ENCODE measurements at regions not wholly inside any gene's neighbourhood (a gene's known extent, or its start where the extent isn't known, plus 50 kb on each side); places are given as distances from the start of the nearest gene placed in this dataset.

DNA sequence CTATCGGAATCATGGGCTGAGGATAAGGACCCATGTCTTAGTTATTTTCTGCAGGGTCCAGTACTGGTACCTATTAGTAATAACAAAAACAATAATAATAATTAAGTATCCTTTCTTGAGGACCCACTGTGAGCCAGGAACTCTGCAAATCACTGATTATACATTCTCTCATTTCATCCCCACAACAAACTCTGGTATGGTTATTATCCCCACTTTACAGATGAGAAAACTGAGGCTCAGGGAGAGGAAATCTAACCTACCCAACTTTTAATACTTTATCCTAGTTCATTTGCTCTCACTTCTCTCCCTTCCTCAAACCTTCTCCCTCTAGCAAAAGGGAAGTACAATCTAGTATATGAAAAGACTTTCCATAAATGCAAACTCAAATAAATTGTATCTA lies 528.4 kb upstream of the PROK2 start:
- in situ Hi-C loops (cut with HindIII; ENCODE audit: low pct_unique_long_range_greater_than_20kb, low sequenced_read_pairs) = no loop called here
- ATAC-seq (no peak), DNase-seq (ENCODE audit: low read depth, low spot score) (no peak)
- POLR2A ChIA-PET = no interaction called here
- Histone ChIP-seq H3K27ac (ENCODE audit: low read length) (no peak overlapping the region), H3K4me1 (ENCODE audit: control insufficient read depth, insufficient read depth, low read length) (no peaks in the 10 kb centered on the region), H3K27me3 (ENCODE audit: control insufficient read depth, insufficient read depth, low read length) (no peaks in the 10 kb centered on the region), H3K4me3 (ENCODE audit: low read depth in 2 of 2, low read length in 2 of 2) (no peak overlapping the region), H3K9me3 (ENCODE audit: control insufficient read depth, insufficient read depth, low read depth, low read length) (no peaks in the 10 kb centered on the region), H3K36me3 (ENCODE audit: control insufficient read depth, insufficient read depth, low read length) (no peaks in the 10 kb centered on the region)
- BruUV-seq (replicated peaks) = no TSS peak
- intact Hi-C loops (cut with micrococcal nuclease; ENCODE audit: unreplicated experiment) = no loop called here
- TF ChIP-seq POLR2AphosphoS5 (IDR thresholded peaks at IDR 0.05; ENCODE audit: low read depth, low read length) = no peak
- TF ChIP-seq TCF7L2 (IDR thresholded peaks at IDR 0.05; ENCODE audit: low read depth, low read length) = no peak
- TF ChIP-seq, protein P1, sequence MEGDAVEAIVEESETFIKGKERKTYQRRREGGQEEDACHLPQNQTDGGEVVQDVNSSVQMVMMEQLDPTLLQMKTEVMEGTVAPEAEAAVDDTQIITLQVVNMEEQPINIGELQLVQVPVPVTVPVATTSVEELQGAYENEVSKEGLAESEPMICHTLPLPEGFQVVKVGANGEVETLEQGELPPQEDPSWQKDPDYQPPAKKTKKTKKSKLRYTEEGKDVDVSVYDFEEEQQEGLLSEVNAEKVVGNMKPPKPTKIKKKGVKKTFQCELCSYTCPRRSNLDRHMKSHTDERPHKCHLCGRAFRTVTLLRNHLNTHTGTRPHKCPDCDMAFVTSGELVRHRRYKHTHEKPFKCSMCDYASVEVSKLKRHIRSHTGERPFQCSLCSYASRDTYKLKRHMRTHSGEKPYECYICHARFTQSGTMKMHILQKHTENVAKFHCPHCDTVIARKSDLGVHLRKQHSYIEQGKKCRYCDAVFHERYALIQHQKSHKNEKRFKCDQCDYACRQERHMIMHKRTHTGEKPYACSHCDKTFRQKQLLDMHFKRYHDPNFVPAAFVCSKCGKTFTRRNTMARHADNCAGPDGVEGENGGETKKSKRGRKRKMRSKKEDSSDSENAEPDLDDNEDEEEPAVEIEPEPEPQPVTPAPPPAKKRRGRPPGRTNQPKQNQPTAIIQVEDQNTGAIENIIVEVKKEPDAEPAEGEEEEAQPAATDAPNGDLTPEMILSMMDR (IDR thresholded peaks at IDR 0.05) = no peak
- TF ChIP-seq SIN3A (IDR thresholded peaks at IDR 0.05; ENCODE audit: borderline replicate concordance, insufficient read depth, low read depth, low read length) = no peak
- TF ChIP-seq, protein P2, sequence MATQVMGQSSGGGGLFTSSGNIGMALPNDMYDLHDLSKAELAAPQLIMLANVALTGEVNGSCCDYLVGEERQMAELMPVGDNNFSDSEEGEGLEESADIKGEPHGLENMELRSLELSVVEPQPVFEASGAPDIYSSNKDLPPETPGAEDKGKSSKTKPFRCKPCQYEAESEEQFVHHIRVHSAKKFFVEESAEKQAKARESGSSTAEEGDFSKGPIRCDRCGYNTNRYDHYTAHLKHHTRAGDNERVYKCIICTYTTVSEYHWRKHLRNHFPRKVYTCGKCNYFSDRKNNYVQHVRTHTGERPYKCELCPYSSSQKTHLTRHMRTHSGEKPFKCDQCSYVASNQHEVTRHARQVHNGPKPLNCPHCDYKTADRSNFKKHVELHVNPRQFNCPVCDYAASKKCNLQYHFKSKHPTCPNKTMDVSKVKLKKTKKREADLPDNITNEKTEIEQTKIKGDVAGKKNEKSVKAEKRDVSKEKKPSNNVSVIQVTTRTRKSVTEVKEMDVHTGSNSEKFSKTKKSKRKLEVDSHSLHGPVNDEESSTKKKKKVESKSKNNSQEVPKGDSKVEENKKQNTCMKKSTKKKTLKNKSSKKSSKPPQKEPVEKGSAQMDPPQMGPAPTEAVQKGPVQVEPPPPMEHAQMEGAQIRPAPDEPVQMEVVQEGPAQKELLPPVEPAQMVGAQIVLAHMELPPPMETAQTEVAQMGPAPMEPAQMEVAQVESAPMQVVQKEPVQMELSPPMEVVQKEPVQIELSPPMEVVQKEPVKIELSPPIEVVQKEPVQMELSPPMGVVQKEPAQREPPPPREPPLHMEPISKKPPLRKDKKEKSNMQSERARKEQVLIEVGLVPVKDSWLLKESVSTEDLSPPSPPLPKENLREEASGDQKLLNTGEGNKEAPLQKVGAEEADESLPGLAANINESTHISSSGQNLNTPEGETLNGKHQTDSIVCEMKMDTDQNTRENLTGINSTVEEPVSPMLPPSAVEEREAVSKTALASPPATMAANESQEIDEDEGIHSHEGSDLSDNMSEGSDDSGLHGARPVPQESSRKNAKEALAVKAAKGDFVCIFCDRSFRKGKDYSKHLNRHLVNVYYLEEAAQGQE (IDR thresholded peaks at IDR 0.05; ENCODE audit: insufficient read depth in 1 of 2, low read depth in 2 of 2, low read length in 1 of 2) = no peak
- CTCF ChIA-PET = no interaction called here

DNA sequence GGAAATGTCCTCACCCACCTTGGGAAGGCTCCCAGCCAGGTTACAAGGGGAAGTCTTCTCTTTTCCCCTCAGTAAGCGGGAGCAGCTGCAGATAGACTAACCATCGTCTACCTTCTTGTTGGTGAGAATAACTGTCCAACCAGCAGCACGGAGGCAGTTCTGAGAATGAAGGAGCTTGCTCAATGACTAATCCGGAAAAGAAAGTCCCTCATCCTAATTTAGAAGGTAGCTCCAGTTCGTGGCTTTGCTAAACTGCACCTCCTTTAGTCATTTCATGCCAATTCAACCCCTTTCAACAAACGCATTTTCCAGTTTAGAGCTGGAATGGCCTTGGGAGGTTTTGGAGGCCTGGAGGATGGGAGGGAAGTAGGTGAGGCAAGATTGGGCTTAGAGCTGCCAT lies 527.4 kb upstream of the PROK2 start:
- intact Hi-C loops (cut with micrococcal nuclease; ENCODE audit: unreplicated experiment) (no loop called here), in situ Hi-C loops (cut with HindIII; ENCODE audit: low pct_unique_long_range_greater_than_20kb, low sequenced_read_pairs) (no loop called here)
- no TSS peak for BruUV-seq (replicated peaks)
- ChIA-PET POLR2A (no interaction called here), CTCF (no interaction called here)
- Histone ChIP-seq H3K9me3 (ENCODE audit: control insufficient read depth, insufficient read depth, low read depth, low read length) (no peaks in the 10 kb centered on the region), H3K4me3 (ENCODE audit: low read depth in 2 of 2, low read length in 2 of 2) (no peak overlapping the region), H3K4me1 (ENCODE audit: control insufficient read depth, insufficient read depth, low read length) (no peaks in the 10 kb centered on the region), H3K27ac (ENCODE audit: low read length) (no peak overlapping the region), H3K27me3 (ENCODE audit: control insufficient read depth, insufficient read depth, low read length) (no peaks in the 10 kb centered on the region), H3K36me3 (ENCODE audit: control insufficient read depth, insufficient read depth, low read length) (no peaks in the 10 kb centered on the region)
- no peak for TF ChIP-seq TCF7L2 (IDR thresholded peaks at IDR 0.05; ENCODE audit: low read depth, low read length)
- TF ChIP-seq, protein P1 (IDR thresholded peaks at IDR 0.05) = no peak
- TF ChIP-seq, protein P2 (IDR thresholded peaks at IDR 0.05; ENCODE audit: insufficient read depth in 1 of 2, low read depth in 2 of 2, low read length in 1 of 2) = no peak
- TF ChIP-seq POLR2AphosphoS5 (IDR thresholded peaks at IDR 0.05; ENCODE audit: low read depth, low read length) = no peak
- no peak for TF ChIP-seq SIN3A (IDR thresholded peaks at IDR 0.05; ENCODE audit: borderline replicate concordance, insufficient read depth, low read depth, low read length)
- ATAC-seq = no peak
- DNase-seq (ENCODE audit: low read depth, low spot score) = no peak
